OCI-LY1 (cell line): ENCODE measurements at regions not wholly inside any gene's neighbourhood (a gene's known extent, or its start where the extent isn't known, plus 50 kb on each side); places are given as distances from the start of the nearest gene placed in this dataset.

Experiments
- CTCF ChIP-seq: fragments of 200-600 bp; sonication (generic), shearing (Covaris generic); IDR thresholded peaks from 2 replicates; pipeline ENCODE4 v1.5.1; 2017; ENCODE audit warnings: mild to moderate bottlenecking, antibody characterized with exemption, low read length, moderate library complexity, mixed read lengths
- EZH2 ChIP-seq: fragments of 200-600 bp; sonication (generic), shearing (Covaris generic); IDR thresholded peaks from 2 replicates; pipeline ENCODE4 v1.8.0; 2017; ENCODE audit warnings: borderline replicate concordance, mixed run types, mild to moderate bottlenecking, antibody characterized with exemption, low read length, moderate library complexity, mixed read lengths

DNA sequence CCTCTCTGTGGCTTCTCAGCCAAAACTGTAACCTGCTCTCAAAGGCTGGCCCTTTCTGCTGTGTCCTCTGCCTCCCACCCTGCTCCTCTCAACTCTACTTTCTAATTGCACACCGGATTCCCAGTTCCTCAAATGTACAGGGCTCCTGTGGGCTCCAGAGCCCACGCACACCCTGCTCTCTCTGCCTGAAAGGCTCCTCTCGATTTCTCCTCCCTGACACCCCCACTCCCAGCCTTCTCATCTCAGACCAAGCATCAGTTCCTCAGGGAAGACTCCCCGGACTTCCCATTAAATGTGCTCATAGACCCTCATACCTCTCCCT is 111.7 kb upstream of the STEAP1B start:
- TF ChIP-seq CTCF: no peak
- no peak for TF ChIP-seq EZH2
